ENCODE measurements at regions not wholly inside any gene's neighbourhood (a gene's known extent, or its start where the extent isn't known, plus 50 kb on each side); places are given as distances from the start of the nearest gene placed in this dataset.

GRCh38 chr5:164972973-164973372, 1467.6 kb downstream of the MAT2B start:
- no peak overlapping the region for H3K4me3 Mint-ChIP-seq
- H3K9me3 Mint-ChIP-seq, result peaks cover 50% of the 10 kb centered on the region
- H3K36me3 Mint-ChIP-seq (ENCODE audit: low read depth), result no peaks in the 10 kb centered on the region
- no peaks in the 10 kb centered on the region for H3K4me1 Mint-ChIP-seq (ENCODE audit: low read depth)
- intact Hi-C loops (cut with micrococcal nuclease), result no loop called here
- H3K27ac Mint-ChIP-seq, result no peak overlapping the region
- H3K27me3 Mint-ChIP-seq, result no peaks in the 10 kb centered on the region

- H3K27me3 Mint-ChIP-seq, result no peaks in the 10 kb centered on the region
- intact Hi-C loops (cut with micrococcal nuclease), result no loop called here
- H3K4me3 Mint-ChIP-seq, result no peak overlapping the region
- no peaks in the 10 kb centered on the region for H3K4me1 Mint-ChIP-seq (ENCODE audit: low read depth)
- H3K36me3 Mint-ChIP-seq (ENCODE audit: low read depth), result no peaks in the 10 kb centered on the region
- H3K27ac Mint-ChIP-seq, result no peak overlapping the region
- peaks cover 65% of the 10 kb centered on the region for H3K9me3 Mint-ChIP-seq
Measured at GRCh38 chr5:164975986-164976385, 1470.6 kb downstream of the MAT2B start.

- H3K36me3 Mint-ChIP-seq (ENCODE audit: low read depth), result no peaks in the 10 kb centered on the region
- H3K27me3 Mint-ChIP-seq, result no peaks in the 10 kb centered on the region
- no peak overlapping the region for H3K4me3 Mint-ChIP-seq
- no peak overlapping the region for H3K27ac Mint-ChIP-seq
- peaks cover 37% of the 10 kb centered on the region for H3K9me3 Mint-ChIP-seq
- intact Hi-C loops (cut with micrococcal nuclease), result no loop called here
- no peaks in the 10 kb centered on the region for H3K4me1 Mint-ChIP-seq (ENCODE audit: low read depth)
Measured at GRCh38 chr5:164980480-164980879, 1475.1 kb downstream of the MAT2B start.

- Mint-ChIP-seq H3K4me3 (no peak overlapping the region), H3K36me3 (ENCODE audit: low read depth) (no peaks in the 10 kb centered on the region), H3K4me1 (ENCODE audit: low read depth) (no peaks in the 10 kb centered on the region), H3K27ac (no peak overlapping the region), H3K27me3 (no peaks in the 10 kb centered on the region), H3K9me3 (no peaks in the 10 kb centered on the region)
- intact Hi-C loops (cut with micrococcal nuclease), result no loop called here
Measured at GRCh38 chr5:164998142-164998541, 1492.7 kb downstream of the MAT2B start.

- intact Hi-C loops (cut with micrococcal nuclease), result no loop called here
- H3K9me3 Mint-ChIP-seq, result no peaks in the 10 kb centered on the region
- no peaks in the 10 kb centered on the region for H3K36me3 Mint-ChIP-seq (ENCODE audit: low read depth)
- H3K4me1 Mint-ChIP-seq (ENCODE audit: low read depth), result no peaks in the 10 kb centered on the region
- no peaks in the 10 kb centered on the region for H3K27me3 Mint-ChIP-seq
- H3K27ac Mint-ChIP-seq, result no peak overlapping the region
- no peak overlapping the region for H3K4me3 Mint-ChIP-seq
Measured at GRCh38 chr5:164998590-164998989, 1493.2 kb downstream of the MAT2B start.

- Mint-ChIP-seq H3K27ac (no peak overlapping the region), H3K4me3 (no peak overlapping the region), H3K27me3 (no peaks in the 10 kb centered on the region), H3K36me3 (ENCODE audit: low read depth) (no peaks in the 10 kb centered on the region), H3K9me3 (peaks cover 6% of the 10 kb centered on the region), H3K4me1 (ENCODE audit: low read depth) (no peaks in the 10 kb centered on the region)
- intact Hi-C loops (cut with micrococcal nuclease), result no loop called here
Measured at GRCh38 chr5:165000479-165001190, 1495.2 kb downstream of the MAT2B start.

GRCh38 chr5:165003283-165003682, 1497.9 kb downstream of the MAT2B start:
- intact Hi-C loops (cut with micrococcal nuclease), result no loop called here
- H3K4me1 Mint-ChIP-seq (ENCODE audit: low read depth), result no peaks in the 10 kb centered on the region
- H3K27me3 Mint-ChIP-seq, result no peaks in the 10 kb centered on the region
- peaks cover 15% of the 10 kb centered on the region for H3K9me3 Mint-ChIP-seq
- no peaks in the 10 kb centered on the region for H3K36me3 Mint-ChIP-seq (ENCODE audit: low read depth)
- H3K4me3 Mint-ChIP-seq, result no peak overlapping the region
- H3K27ac Mint-ChIP-seq, result no peak overlapping the region

GRCh38 chr5:165004175-165004574, 1498.8 kb downstream of the MAT2B start:
- Mint-ChIP-seq H3K4me1 (ENCODE audit: low read depth) (no peaks in the 10 kb centered on the region), H3K27ac (no peak overlapping the region), H3K9me3 (peaks cover 15% of the 10 kb centered on the region), H3K27me3 (no peaks in the 10 kb centered on the region), H3K4me3 (no peak overlapping the region), H3K36me3 (ENCODE audit: low read depth) (no peaks in the 10 kb centered on the region)
- intact Hi-C loops (cut with micrococcal nuclease), result no loop called here

GRCh38 chr5:165014439-165014838, 1509.0 kb downstream of the MAT2B start:
- Mint-ChIP-seq H3K27me3 (no peaks in the 10 kb centered on the region), H3K4me3 (no peak overlapping the region), H3K27ac (no peak overlapping the region), H3K9me3 (peaks cover 13% of the 10 kb centered on the region), H3K36me3 (ENCODE audit: low read depth) (no peaks in the 10 kb centered on the region), H3K4me1 (ENCODE audit: low read depth) (peaks cover 16% of the 10 kb centered on the region)
- intact Hi-C loops (cut with micrococcal nuclease), result no loop called here

- Mint-ChIP-seq H3K4me3 (no peak overlapping the region), H3K27ac (peak overlapping the region; percentile 49), H3K36me3 (ENCODE audit: low read depth) (no peaks in the 10 kb centered on the region), H3K27me3 (no peaks in the 10 kb centered on the region), H3K4me1 (ENCODE audit: low read depth) (peaks cover 16% of the 10 kb centered on the region), H3K9me3 (peaks cover 13% of the 10 kb centered on the region)
- intact Hi-C loops (cut with micrococcal nuclease), result no loop called here
Measured at GRCh38 chr5:165015126-165015525, 1509.7 kb downstream of the MAT2B start.

GRCh38 chr5:165015547-165015946, 1510.1 kb downstream of the MAT2B start:
- peaks cover 16% of the 10 kb centered on the region for H3K4me1 Mint-ChIP-seq (ENCODE audit: low read depth)
- peaks cover 16% of the 10 kb centered on the region for H3K9me3 Mint-ChIP-seq
- H3K4me3 Mint-ChIP-seq, result no peak overlapping the region
- intact Hi-C loops (cut with micrococcal nuclease), result no loop called here
- peak overlapping the region; percentile 49 for H3K27ac Mint-ChIP-seq
- H3K27me3 Mint-ChIP-seq, result no peaks in the 10 kb centered on the region
- no peaks in the 10 kb centered on the region for H3K36me3 Mint-ChIP-seq (ENCODE audit: low read depth)

GRCh38 chr5:165026971-165027370, 1521.6 kb downstream of the MAT2B start:
- Mint-ChIP-seq H3K4me3 (no peak overlapping the region), H3K27ac (no peak overlapping the region), H3K4me1 (ENCODE audit: low read depth) (no peaks in the 10 kb centered on the region), H3K9me3 (peaks cover 7% of the 10 kb centered on the region), H3K36me3 (ENCODE audit: low read depth) (no peaks in the 10 kb centered on the region), H3K27me3 (no peaks in the 10 kb centered on the region)
- intact Hi-C loops (cut with micrococcal nuclease), result loop anchor here (5.0 kb wide), 1 partner anchor 430 kb away; no protein-coding TSS in a partner anchor

- Mint-ChIP-seq H3K36me3 (ENCODE audit: low read depth) (no peaks in the 10 kb centered on the region), H3K27me3 (no peaks in the 10 kb centered on the region), H3K4me1 (ENCODE audit: low read depth) (no peaks in the 10 kb centered on the region), H3K27ac (no peak overlapping the region), H3K4me3 (no peak overlapping the region), H3K9me3 (peaks cover 1% of the 10 kb centered on the region)
- intact Hi-C loops (cut with micrococcal nuclease), result loop anchor here (5.0 kb wide), 1 partner anchor 429 kb away; no protein-coding TSS in a partner anchor
Measured at GRCh38 chr5:165028356-165028755, 1522.9 kb downstream of the MAT2B start.

GRCh38 chr5:165029099-165029870, 1523.9 kb downstream of the MAT2B start:
- intact Hi-C loops (cut with micrococcal nuclease), result loop anchor here (1.0 to 5.0 kb wide), 2 partner anchors 180 to 428 kb away; no protein-coding TSS in a partner anchor
- no peak overlapping the region for H3K4me3 Mint-ChIP-seq
- H3K4me1 Mint-ChIP-seq (ENCODE audit: low read depth), result no peaks in the 10 kb centered on the region
- H3K27ac Mint-ChIP-seq, result no peak overlapping the region
- no peaks in the 10 kb centered on the region for H3K27me3 Mint-ChIP-seq
- no peaks in the 10 kb centered on the region for H3K36me3 Mint-ChIP-seq (ENCODE audit: low read depth)
- no peaks in the 10 kb centered on the region for H3K9me3 Mint-ChIP-seq

All from dendritic cell treated with granulocyte-macrophage colony-stimulating factor and Interleukin-4, amounts not matched to agents 40 ng/mL and 50 ng/mL, for 4 days (primary cell).